ENCODE measurements at regions not wholly inside any gene's neighbourhood (a gene's known extent, or its start where the extent isn't known, plus 50 kb on each side); places are given as distances from the start of the nearest gene placed in this dataset.

DNA sequence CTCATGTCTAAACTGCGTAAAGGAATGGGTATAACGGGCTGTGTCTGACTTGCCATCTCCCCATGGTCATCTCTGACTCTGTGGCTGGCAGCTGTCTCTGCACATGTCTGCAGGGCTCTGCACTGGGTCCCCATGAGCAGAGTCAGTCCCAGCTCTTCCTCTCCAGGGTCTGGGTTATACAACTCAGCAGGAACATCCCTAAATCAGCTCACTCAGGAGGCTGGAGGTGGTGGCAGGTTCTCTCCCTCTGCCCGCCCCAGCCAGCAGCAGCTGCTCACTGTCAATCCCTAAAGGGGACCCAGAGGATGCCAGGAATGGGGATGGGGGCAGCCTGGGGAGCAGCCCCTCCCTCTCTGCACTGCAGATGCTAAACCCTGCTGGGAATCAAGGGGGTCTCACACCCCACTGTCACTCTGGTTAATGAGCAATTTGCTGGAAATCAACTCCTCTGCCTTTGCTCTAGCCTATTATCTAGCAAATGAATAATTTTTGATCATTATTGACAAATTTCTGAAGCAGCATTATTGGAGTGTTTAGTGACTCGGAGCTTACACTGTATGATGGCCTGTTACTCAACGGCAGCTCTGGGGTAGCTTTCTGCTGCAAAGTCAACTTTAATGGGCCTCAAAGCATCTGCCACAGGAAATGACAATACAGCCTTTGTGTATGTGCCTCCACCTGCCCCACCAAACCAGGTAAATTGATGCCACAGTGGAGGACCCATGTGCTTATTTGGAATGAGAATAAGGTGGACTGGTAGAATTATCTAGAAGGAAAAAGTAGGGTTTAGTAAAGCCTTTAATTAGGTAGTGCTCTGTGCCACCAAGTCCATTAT is 55.7 kb upstream of the SHANK2 start:
- TF ChIP-seq GATA2 (IDR thresholded peaks at IDR 0.05; ENCODE audit: low read depth, low read length): no peak
- no peak for TF ChIP-seq GATA3 (IDR thresholded peaks at IDR 0.05; ENCODE audit: low read depth, low read length)
